Fibroblast of peridontal ligament (primary cell): ENCODE measurements at regions not wholly inside any gene's neighbourhood (a gene's known extent, or its start where the extent isn't known, plus 50 kb on each side); places are given as distances from the start of the nearest gene placed in this dataset.
"Not testable (repeated sequence)": the region's sequence is repeated elsewhere in the genome, so short reads cannot be mapped to it uniquely, and the experiment has no call there.

Experiments
- DNase-seq: peaks from one replicate; pipeline ENCODE4 v3.0.0-alpha.2; 2010; ENCODE audit errors: extremely low read depth

GRCh38 chr20:5660756-5661155 lies 50.0 kb upstream of the GPCPD1 start:
- not testable (repeated sequence) for DNase-seq
